ENCODE measurements at regions not wholly inside any gene's neighbourhood (a gene's known extent, or its start where the extent isn't known, plus 50 kb on each side); places are given as distances from the start of the nearest gene placed in this dataset.
"Not testable (repeated sequence)": the region's sequence is repeated elsewhere in the genome, so short reads cannot be mapped to it uniquely, and the experiment has no call there.

DNA sequence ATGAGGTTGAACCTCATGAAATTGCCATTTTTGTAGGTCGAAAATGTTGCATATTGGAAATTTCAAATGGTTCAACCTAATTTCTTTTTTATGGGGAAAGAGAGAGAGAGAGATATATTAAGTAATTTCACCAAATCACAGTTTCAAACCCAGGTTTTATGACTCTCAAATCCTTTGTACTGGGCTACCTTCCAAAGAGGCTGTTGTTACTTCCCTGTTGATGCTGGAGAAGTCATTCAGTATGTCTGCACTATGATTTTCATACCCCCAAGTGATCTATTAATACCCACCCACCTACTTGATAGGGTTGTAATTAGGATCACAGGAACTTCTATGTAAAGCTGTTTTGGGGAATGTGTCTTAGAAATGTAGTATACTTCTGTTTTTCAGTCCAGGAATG lies 109.9 kb downstream of the ZNF330 start:
- no peak for DNase-seq
- Mint-ChIP-seq H3K27me3 (ENCODE audit: low read depth) (peaks cover 34% of the 10 kb centered on the region), H3K9me3 (no peaks in the 10 kb centered on the region), H3K4me1 (ENCODE audit: low read depth) (peaks cover 5% of the 10 kb centered on the region), H3K4me3 (no peak overlapping the region), H3K36me3 (ENCODE audit: low read depth) (no peaks in the 10 kb centered on the region), H3K27ac (no peak overlapping the region)
- CTCF ChIA-PET = no interaction called here
- intact Hi-C loops (cut with micrococcal nuclease) = no loop called here

- CTCF ChIA-PET = no interaction called here
- no peak overlapping the region for H3K27ac Mint-ChIP-seq
- intact Hi-C loops (cut with micrococcal nuclease) = no loop called here
- H3K27me3 Mint-ChIP-seq (ENCODE audit: low read depth) = peaks cover 33% of the 10 kb centered on the region
- no peaks in the 10 kb centered on the region for H3K9me3 Mint-ChIP-seq
- no peaks in the 10 kb centered on the region for H3K36me3 Mint-ChIP-seq (ENCODE audit: low read depth)
- peaks cover 5% of the 10 kb centered on the region for H3K4me1 Mint-ChIP-seq (ENCODE audit: low read depth)
- H3K4me3 Mint-ChIP-seq = no peak overlapping the region
- no peak for DNase-seq
Measured at GRCh38 chr4:141331534-141332358, 111.1 kb downstream of the ZNF330 start.

GRCh38 chr4:141332359-141333181 lies 111.9 kb downstream of the ZNF330 start:
- Mint-ChIP-seq H3K27me3 (ENCODE audit: low read depth) (peaks cover 28% of the 10 kb centered on the region), H3K4me3 (peak overlapping the region; percentile 3)
- intact Hi-C loops (cut with micrococcal nuclease); H3K9me3 Mint-ChIP-seq; CTCF ChIA-PET; H3K4me1 Mint-ChIP-seq (ENCODE audit: low read depth); DNase-seq; H3K36me3 Mint-ChIP-seq (ENCODE audit: low read depth); H3K27ac Mint-ChIP-seq: not testable (repeated sequence)

DNA sequence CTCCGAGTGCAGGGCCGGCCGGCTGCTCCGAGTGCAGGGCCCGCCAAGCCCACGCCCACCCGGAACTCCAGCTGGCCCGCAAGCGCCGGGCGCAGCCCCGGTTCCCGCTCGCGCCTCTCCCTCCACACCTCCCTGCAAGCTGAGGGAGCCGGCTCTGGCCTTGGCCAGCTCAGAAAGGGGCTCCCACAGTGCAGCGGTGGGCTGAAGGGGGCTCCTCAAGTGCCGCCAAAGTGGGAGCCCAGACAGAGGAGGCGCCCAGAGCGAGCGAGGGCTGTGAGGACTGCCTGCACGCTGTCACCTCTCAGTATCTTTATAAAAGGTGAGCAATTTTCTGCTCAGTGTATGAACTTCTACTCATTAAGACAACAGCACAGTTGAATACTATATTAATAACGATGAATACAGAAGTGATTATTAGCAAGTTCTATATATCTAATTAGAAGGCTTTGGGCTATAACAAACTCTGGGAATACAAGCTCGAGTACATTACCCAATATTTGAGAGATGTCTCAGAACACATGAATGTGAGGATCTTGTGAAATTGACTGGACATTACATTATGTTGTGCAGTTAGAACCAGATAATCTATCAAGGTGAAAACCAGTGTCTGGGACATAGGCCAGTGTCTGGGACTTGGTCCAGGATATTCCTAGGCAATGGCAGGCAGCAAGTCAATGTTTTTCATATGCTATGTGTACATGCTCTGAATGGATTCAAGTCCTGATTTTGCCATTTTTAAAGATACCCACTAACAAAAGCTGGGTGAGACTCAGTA lies 112.9 kb downstream of the ZNF330 start:
- Mint-ChIP-seq H3K4me3 (peak overlapping the region; percentile 32), H3K27me3 (ENCODE audit: low read depth) (peaks cover 24% of the 10 kb centered on the region)
- intact Hi-C loops (cut with micrococcal nuclease); H3K4me1 Mint-ChIP-seq (ENCODE audit: low read depth); H3K9me3 Mint-ChIP-seq; H3K27ac Mint-ChIP-seq; DNase-seq; H3K36me3 Mint-ChIP-seq (ENCODE audit: low read depth): not testable (repeated sequence)
- CTCF ChIA-PET = interaction anchor here (0.7 kb wide), 1 partner anchor 33 kb away, joined by 3 read pairs; no protein-coding TSS in a partner anchor

- no peak for DNase-seq
- Mint-ChIP-seq H3K27me3 (ENCODE audit: low read depth) (peaks cover 25% of the 10 kb centered on the region), H3K27ac (no peak overlapping the region)
Measured at GRCh38 chr4:141335166-141335565, 114.5 kb downstream of the ZNF330 start.

GRCh38 chr4:141338238-141338637 lies 117.5 kb downstream of the ZNF330 start:
- H3K36me3 Mint-ChIP-seq (ENCODE audit: low read depth) = no peaks in the 10 kb centered on the region
- no peak overlapping the region for H3K27ac Mint-ChIP-seq
- intact Hi-C loops (cut with micrococcal nuclease) = no loop called here
- CTCF ChIA-PET = no interaction called here
- no peaks in the 10 kb centered on the region for H3K9me3 Mint-ChIP-seq
- peaks cover 23% of the 10 kb centered on the region for H3K27me3 Mint-ChIP-seq (ENCODE audit: low read depth)
- H3K4me3 Mint-ChIP-seq = no peak overlapping the region
- no peak for DNase-seq
- peaks cover 2% of the 10 kb centered on the region for H3K4me1 Mint-ChIP-seq (ENCODE audit: low read depth)

More at GRCh38 chr4:141335166-141335565, 114.5 kb downstream of the ZNF330 start:
- Mint-ChIP-seq H3K9me3 (no peaks in the 10 kb centered on the region), H3K4me1 (ENCODE audit: low read depth) (peaks cover 5% of the 10 kb centered on the region), H3K4me3 (no peak overlapping the region), H3K36me3 (ENCODE audit: low read depth) (no peaks in the 10 kb centered on the region)
- intact Hi-C loops (cut with micrococcal nuclease) = no loop called here
- CTCF ChIA-PET = no interaction called here

DNA sequence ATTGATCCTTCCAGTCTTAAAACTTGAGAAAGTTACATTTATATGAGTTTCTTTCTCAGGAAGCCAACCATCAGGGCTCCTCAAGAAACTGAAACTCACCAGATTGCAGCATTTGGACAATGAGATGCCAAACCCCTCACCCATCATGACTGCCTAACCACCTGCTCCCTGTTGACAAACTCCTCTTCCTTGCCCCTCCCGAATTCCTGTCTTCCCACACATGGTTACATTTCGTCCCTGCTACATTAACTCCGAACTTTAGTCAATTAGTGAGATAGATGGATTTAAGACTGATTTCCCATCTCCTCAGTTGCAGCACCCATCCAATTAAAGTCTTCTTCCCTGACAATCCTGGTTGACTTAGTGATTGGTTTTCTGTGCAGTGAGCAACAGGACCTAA lies 118.7 kb downstream of the ZNF330 start:
- Mint-ChIP-seq H3K4me1 (ENCODE audit: low read depth) (no peaks in the 10 kb centered on the region), H3K27me3 (ENCODE audit: low read depth) (peaks cover 18% of the 10 kb centered on the region), H3K4me3 (no peak overlapping the region), H3K27ac (no peak overlapping the region), H3K36me3 (ENCODE audit: low read depth) (no peaks in the 10 kb centered on the region), H3K9me3 (no peaks in the 10 kb centered on the region)
- no peak for DNase-seq
- CTCF ChIA-PET = no interaction called here
- intact Hi-C loops (cut with micrococcal nuclease) = no loop called here

- Mint-ChIP-seq H3K27ac (no peak overlapping the region), H3K4me3 (no peak overlapping the region), H3K27me3 (ENCODE audit: low read depth) (peaks cover 16% of the 10 kb centered on the region), H3K9me3 (no peaks in the 10 kb centered on the region), H3K4me1 (ENCODE audit: low read depth) (no peaks in the 10 kb centered on the region), H3K36me3 (ENCODE audit: low read depth) (no peaks in the 10 kb centered on the region)
- CTCF ChIA-PET = no interaction called here
- intact Hi-C loops (cut with micrococcal nuclease) = no loop called here
- DNase-seq = no peak
Measured at GRCh38 chr4:141339966-141340365, 119.3 kb downstream of the ZNF330 start.

- intact Hi-C loops (cut with micrococcal nuclease) = no loop called here
- H3K27ac Mint-ChIP-seq = no peak overlapping the region
Measured at GRCh38 chr4:141340458-141340857, 119.8 kb downstream of the ZNF330 start.

GRCh38 chr4:141346144-141346543 lies 125.4 kb downstream of the ZNF330 start:
- no peak overlapping the region for H3K4me3 Mint-ChIP-seq
- intact Hi-C loops (cut with micrococcal nuclease) = loop anchor here (1.0 kb wide), 1 partner anchor 1501 kb away; no protein-coding TSS in a partner anchor
- peaks cover 6% of the 10 kb centered on the region for H3K27me3 Mint-ChIP-seq (ENCODE audit: low read depth)
- H3K36me3 Mint-ChIP-seq (ENCODE audit: low read depth) = no peaks in the 10 kb centered on the region
- H3K27ac Mint-ChIP-seq = no peak overlapping the region
- no peaks in the 10 kb centered on the region for H3K4me1 Mint-ChIP-seq (ENCODE audit: low read depth)
- H3K9me3 Mint-ChIP-seq = no peaks in the 10 kb centered on the region
- CTCF ChIA-PET = no interaction called here
- DNase-seq = no peak

More at GRCh38 chr4:141340458-141340857, 119.8 kb downstream of the ZNF330 start:
- no peak for DNase-seq
- no peaks in the 10 kb centered on the region for H3K4me1 Mint-ChIP-seq (ENCODE audit: low read depth)
- CTCF ChIA-PET = no interaction called here
- H3K36me3 Mint-ChIP-seq (ENCODE audit: low read depth) = no peaks in the 10 kb centered on the region
- no peaks in the 10 kb centered on the region for H3K9me3 Mint-ChIP-seq
- peaks cover 13% of the 10 kb centered on the region for H3K27me3 Mint-ChIP-seq (ENCODE audit: low read depth)
- no peak overlapping the region for H3K4me3 Mint-ChIP-seq

- CTCF ChIA-PET = interaction anchor here (1.1 kb wide), 1 partner anchor 42 kb away, joined by 3 read pairs; no protein-coding TSS in a partner anchor
- Mint-ChIP-seq H3K36me3 (ENCODE audit: low read depth) (no peaks in the 10 kb centered on the region), H3K4me3 (no peak overlapping the region), H3K4me1 (ENCODE audit: low read depth) (no peaks in the 10 kb centered on the region), H3K27ac (no peak overlapping the region), H3K27me3 (ENCODE audit: low read depth) (peaks cover 2% of the 10 kb centered on the region), H3K9me3 (no peaks in the 10 kb centered on the region)
- intact Hi-C loops (cut with micrococcal nuclease) = no loop called here
- DNase-seq = no peak
Measured at GRCh38 chr4:141347684-141348083, 127.0 kb downstream of the ZNF330 start.

DNA sequence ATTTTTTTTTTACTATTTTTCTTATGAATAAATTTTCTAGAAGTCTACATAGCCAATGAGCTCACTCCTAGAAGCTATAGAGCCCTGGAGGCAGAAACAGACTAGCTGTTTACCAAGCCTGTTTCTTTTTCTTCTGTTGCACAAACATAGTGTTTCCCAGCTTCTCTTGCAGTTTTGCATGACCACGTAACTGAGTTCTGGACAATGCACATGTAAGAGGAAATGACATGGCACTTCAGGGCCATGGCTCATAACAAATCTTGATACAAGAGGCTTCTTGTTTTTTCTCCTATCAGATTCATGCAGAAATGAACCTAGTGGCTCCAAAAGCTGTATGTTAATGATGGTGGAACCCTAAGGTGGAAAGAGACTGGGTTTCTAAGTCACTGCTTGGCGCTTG lies 127.4 kb downstream of the ZNF330 start:
- intact Hi-C loops (cut with micrococcal nuclease) = no loop called here
- CTCF ChIA-PET = interaction anchor here (1.1 kb wide), 1 partner anchor 42 kb away, joined by 3 read pairs; no protein-coding TSS in a partner anchor
- Mint-ChIP-seq H3K27ac (no peak overlapping the region), H3K4me1 (ENCODE audit: low read depth) (no peaks in the 10 kb centered on the region), H3K27me3 (ENCODE audit: low read depth) (peaks cover 2% of the 10 kb centered on the region), H3K9me3 (no peaks in the 10 kb centered on the region), H3K36me3 (ENCODE audit: low read depth) (no peaks in the 10 kb centered on the region), H3K4me3 (no peak overlapping the region)
- no peak for DNase-seq
